Stimulated activated CD4-positive, alpha-beta T cell treated with anti-CD3 and anti-CD28 coated beads, Interleukin-2, amount 100 ng/mL, for 24 hours (primary cell): ENCODE measurements at regions not wholly inside any gene's neighbourhood (a gene's known extent, or its start where the extent isn't known, plus 50 kb on each side); places are given as distances from the start of the nearest gene placed in this dataset.
"Not testable (repeated sequence)": the region's sequence is repeated elsewhere in the genome, so short reads cannot be mapped to it uniquely, and the experiment has no call there.

Experiments
- DNase-seq, 2 donors: peaks; one replicate each; pipeline ENCODE4 v3.0.0-alpha.2; 2020

DNA sequence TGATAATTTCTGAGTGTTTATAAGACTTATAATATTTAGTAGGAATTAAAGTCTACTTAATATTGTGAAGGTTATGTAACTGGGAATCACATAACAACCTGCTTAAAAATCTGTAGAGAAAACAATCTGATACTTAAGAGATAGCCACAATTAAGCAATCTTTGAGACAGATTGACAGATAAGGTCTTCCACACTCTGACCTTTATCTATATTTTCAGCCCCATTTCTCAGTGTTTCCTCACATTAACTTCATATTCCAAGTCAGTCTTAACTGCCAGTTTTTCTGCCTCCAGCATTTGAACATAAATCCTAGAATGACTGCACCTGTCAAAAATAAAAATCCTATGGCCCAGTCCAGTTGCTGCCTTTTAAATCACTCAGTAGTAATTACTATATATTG is 423.2 kb downstream of the PYDC2 start:
- DNase-seq, result no peak

GRCh38 chr3:191889106-191889505 is 428.1 kb downstream of the PYDC2 start:
- DNase-seq, result no peak

- DNase-seq, result no peak
Measured at GRCh38 chr3:191889756-191890155, 428.8 kb downstream of the PYDC2 start.

GRCh38 chr3:191894406-191894805 is 433.4 kb downstream of the PYDC2 start:
- DNase-seq, result no peak

- DNase-seq, result no peak
Measured at GRCh38 chr3:191901741-191902140, 440.8 kb downstream of the PYDC2 start.

GRCh38 chr3:191912616-191913204 is 451.7 kb downstream of the PYDC2 start:
- DNase-seq, result no peak

DNA sequence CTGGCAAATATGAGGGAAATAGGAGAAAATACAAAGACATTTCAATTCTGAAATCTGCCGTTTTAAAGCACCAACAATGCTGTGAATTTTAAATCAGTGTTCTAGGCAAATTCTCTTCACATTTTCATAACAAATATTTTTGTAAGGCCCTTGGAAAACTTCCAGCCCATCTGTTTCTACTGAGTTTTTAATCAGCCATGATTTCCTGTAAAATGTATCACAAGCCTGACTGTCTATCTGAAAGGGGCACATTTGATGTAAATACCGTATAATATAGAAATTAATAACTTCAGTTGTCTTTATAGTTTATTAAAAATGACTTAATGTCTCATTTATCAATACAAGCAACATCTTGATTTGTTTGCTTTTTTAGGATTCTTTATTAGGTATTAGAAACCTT is 454.7 kb downstream of the PYDC2 start:
- no peak for DNase-seq

- DNase-seq, result no peak
Measured at GRCh38 chr3:191919491-191920026, 458.6 kb downstream of the PYDC2 start.

DNA sequence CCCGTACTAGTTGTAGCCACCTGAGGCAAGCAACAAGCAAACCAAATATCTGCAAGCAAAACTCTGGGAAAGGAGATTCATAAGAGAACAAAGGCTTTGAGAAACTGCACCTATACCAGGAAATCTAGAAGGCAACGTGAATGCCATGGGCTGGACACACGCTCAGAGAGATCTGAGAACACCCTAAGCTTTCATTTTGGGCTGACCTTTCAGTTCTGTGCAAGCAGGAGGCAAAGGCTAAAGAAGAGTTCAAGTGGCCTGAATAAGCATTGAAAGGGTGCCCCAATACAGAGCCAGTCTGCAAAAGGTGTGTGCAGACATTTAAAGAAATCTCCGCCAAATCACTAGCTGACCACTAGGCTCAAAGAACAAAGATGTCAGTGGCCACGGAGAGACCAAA is 461.6 kb downstream of the PYDC2 start:
- DNase-seq, result no peak

DNA sequence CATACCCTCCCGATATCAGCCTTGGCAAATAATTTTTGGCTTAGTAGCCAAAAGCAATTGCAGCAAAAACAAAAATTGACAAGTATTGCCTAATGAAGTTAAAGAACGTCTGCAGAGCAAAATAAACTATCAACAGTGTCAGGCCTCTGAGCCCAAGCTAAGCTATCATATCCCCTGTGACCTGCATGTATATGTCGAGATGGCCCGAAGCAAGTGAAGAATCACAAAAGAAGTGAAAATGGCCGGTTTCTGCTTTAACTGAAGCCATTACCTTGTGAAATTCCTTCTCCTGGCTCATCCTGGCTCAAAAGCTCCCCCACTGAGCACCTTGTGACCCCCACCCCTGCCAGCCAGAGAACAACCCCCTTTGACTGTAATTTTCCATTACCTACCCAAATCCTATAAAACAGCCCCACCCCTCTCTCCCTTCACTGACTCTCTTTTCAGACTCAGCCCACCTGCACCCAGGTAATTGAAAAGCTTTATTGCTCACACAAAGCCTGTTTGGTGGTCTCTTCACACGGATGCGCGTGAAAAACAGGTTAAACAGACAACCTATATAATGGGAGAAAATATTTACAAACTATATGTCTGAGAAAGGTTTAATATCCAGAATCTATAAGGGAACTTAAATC is 466.3 kb downstream of the PYDC2 start:
- not testable (repeated sequence) for DNase-seq

DNA sequence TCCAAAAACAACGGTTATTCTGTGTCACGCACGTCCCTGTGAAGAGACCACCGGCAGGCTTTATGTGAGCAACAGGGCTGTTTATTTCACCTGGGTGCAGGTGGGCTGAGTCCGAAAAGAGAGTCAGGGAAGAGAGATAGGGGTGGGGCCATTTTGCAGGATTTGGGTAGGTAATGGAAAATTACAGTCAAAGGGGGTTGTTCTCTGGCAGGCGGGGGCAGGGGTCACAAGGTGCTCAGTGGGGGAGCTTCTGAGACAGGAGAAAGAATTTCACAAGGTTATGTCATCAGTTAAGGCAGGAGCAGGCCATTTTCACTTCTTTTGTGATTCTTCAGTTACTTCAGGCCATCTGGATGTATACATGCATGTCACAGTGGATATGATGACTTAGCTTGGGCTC is 467.0 kb downstream of the PYDC2 start:
- DNase-seq, result not testable (repeated sequence)

DNA sequence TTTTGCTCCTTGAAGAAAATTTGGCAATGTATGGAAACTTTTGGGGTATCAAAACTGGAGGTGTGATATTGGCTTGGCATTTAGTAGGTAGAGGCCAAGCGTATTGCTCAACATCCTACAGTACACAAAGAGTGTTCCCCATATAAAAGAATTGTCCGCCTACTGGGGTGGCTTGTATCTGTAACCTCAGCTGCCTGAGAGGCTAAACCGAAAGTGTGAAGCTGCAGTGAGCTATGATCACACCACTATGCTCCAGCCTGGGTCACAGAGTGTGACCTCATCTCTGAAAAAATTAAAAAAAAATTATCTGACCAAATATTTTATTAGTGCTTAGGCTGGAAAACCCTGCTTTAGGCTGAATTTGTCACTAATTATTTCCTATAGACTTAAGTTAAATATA is 483.9 kb downstream of the PYDC2 start:
- no peak for DNase-seq

DNA sequence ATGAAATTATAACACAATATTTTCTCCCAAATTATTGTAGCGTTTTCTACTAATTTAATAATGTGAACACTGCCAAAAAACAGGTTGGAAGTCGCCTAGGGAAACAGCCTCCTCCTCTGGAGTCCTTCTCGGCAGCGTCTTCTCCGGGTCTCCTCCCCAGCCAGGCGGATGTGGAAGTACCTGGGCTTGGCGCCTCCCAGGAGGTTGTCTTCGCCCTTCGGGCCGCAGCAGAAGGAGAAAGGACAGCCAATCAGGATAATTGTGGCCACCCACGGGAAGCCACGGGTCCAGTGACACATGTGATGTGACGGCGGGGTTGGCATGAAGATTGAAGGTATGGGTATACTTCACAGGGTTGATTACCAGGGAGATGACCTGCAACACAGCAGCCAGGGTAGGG is 491.2 kb downstream of the PYDC2 start:
- no peak for DNase-seq

DNA sequence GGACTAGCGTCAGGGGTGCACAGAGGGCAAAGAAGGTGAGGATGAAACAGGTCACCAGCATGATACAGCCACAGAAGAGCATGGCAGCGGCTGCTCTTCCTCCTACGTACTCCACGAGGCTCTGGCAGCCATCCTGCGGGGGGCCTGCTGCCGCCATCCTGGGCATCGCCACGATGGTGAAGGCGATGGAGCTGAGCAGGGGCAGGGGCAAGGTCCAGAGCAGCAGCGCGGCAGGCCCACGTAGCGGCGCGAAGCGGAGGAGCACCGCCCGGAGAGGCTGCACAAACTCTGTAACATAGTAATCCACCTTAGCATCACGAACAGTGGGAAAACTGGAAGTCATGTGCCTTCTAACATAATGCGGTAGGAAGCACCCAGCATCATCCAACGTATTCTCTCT is 491.6 kb downstream of the PYDC2 start:
- no peak for DNase-seq

DNA sequence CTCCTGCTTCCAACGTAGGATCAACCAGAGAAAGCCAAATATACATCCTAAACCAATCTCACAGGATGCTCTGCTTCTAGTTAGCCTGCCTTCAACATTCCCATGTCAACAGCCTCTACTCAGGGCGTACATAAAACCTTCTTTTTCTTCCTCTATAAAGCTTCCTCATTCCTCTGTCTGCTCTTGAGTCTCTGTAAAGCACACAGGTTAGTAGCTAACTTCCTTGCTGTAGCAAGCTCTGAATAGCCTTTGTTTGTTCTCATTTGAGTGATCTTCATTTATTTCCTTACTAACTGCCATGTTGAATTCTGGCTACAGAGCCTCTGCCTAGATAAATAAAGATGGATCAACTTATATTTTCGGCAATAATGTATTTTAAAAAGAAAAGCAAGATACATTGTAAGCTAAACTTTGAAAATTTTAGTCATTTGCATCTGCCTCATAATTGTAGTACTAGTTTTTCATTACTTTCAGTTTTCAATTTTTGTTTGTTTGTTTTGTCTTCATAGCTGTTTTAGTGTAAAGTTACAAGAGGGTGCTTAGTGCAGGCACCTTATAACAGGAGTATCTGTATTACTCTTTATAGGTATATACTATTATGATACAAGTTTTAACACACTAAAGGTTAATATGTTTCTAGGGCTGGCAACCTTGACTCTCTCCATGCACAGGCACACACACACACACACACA is 498.2 kb downstream of the PYDC2 start:
- no peak for DNase-seq

- no peak for DNase-seq
Measured at GRCh38 chr3:191959876-191960413, 499.0 kb downstream of the PYDC2 start.

DNA sequence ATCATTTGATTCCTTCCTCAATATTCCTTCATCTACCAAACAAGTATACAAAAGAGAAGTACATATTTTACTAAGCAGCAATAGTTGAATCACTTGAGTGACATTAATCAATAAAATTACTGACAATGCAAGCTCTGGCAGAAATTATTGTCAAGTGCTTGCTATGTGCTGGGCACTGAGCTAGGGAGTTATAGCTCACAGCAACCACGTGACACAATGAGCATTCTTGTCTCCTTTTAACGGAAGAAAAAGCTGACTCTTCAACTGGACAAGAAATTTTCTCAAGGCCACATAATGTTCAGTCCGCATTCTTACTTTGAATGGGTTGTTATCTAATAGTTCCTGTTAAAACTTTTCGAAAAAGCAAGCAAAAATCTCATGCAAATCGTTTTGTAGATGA is 500.1 kb downstream of the PYDC2 start:
- DNase-seq, result no peak

GRCh38 chr3:191961529-191961928 is 500.6 kb downstream of the PYDC2 start:
- DNase-seq, result no peak

DNA sequence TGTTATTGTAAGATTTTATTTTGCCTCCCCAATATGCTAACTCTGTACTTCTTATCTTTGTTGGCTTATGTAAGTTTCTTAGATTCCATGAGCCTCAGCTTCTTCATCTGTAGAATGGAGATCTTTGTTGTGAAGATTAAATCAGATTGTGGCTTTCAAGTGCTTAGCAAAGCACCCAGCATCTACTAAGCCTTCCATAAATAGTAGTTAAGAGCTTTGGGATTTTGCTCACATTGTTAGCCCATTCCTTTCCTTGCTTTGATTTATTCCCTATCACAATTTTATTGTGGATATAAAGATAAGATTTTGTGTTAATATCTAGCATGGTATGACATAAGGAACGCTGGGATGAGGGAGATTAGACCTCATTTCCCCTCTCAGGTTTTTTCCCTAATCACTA is 501.4 kb downstream of the PYDC2 start:
- no peak for DNase-seq

GRCh38 chr3:191963182-191963581 is 502.2 kb downstream of the PYDC2 start:
- DNase-seq, result no peak

- DNase-seq, result no peak
Measured at GRCh38 chr3:191966556-191966955, 505.6 kb downstream of the PYDC2 start.

DNA sequence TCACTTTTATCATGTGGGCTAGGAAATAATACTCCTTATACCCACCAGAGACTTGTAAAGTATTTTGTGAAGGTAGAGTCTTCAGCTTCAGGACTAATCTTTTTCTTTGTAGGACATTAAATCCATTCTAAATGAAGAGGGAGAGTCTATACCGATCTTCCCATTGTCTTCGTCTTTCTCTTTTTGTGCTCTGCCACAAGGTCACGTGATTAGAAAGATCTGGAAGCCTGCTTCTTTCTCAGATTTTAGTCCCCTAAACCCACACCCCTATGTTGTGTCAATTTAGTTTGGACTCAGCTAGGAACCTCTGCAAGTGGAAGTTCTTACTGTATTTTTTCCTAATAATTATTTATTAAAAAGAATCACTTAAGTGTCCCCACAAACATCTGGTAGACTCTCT is 507.3 kb downstream of the PYDC2 start:
- no peak for DNase-seq

DNA sequence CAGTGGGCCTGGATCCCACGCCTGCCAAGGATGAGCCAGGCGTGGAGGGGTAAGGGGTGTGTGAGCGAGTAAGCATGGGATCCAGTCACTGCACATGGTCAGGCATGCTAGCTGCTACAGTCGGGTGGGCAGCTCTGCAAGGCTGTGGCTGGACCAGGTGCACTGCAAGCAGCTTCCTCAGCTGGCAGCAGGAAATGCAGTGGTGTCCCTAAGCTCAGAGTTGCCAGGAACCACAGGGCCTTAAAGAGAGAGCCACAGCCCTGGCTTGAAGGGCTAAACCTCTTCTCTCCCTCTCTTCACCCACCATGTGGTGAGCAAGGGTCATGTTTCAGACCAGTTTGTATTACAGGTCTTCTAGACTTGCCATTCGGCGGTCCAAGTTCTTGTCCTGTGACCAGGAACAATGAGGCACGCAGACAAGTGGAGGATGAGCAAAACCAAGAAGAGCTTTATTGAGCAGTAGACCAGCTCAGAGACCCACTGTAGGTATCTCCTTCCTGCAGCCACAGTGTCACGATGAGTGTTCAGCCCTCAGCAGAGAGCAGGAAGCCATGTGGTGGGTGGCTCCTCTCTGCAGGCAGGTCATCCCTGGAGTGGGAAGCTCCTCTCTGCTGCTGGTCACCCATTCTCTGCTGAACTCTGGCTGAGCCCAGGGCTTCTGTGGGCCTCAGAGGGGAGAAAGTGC is 511.9 kb downstream of the PYDC2 start:
- DNase-seq, result no peak
